ENCODE measurements at regions not wholly inside any gene's neighbourhood (a gene's known extent, or its start where the extent isn't known, plus 50 kb on each side); places are given as distances from the start of the nearest gene placed in this dataset.
"Not testable (repeated sequence)": the region's sequence is repeated elsewhere in the genome, so short reads cannot be mapped to it uniquely, and the experiment has no call there.

- not testable (repeated sequence) for TF ChIP-seq CTCF, EP300 (IDR thresholded peaks at IDR 0.05)
These were observed 289.4 kb upstream of the SYT1 start for GRCh38 chr12:78575208-78575607.

All from suprapubic skin (tissue), 3 donors.